OCI-LY3 (cell line): ENCODE measurements at regions not wholly inside any gene's neighbourhood (a gene's known extent, or its start where the extent isn't known, plus 50 kb on each side); places are given as distances from the start of the nearest gene placed in this dataset.

Source experiments
- EZH2phosphoT487 ChIP-seq: fragments of 200-600 bp; shearing (Covaris generic); IDR thresholded peaks from 2 replicates; pipeline ENCODE4 v1.6.1; 2018; ENCODE audit warnings: antibody characterized with exemption, mixed run types, low read depth
- TF ChIP-seq, protein P1 (sequence below): fragments of 200-600, 300-600 bp; sonication (generic); IDR thresholded peaks from 2 replicates; pipeline ENCODE4 v1.5.1; 2014; ENCODE audit warnings: antibody characterized with exemption, low read length, low read depth

GRCh38 chr3:187969581-187969950 lies 184.4 kb upstream of the LPP start:
- TF ChIP-seq, protein P1, sequence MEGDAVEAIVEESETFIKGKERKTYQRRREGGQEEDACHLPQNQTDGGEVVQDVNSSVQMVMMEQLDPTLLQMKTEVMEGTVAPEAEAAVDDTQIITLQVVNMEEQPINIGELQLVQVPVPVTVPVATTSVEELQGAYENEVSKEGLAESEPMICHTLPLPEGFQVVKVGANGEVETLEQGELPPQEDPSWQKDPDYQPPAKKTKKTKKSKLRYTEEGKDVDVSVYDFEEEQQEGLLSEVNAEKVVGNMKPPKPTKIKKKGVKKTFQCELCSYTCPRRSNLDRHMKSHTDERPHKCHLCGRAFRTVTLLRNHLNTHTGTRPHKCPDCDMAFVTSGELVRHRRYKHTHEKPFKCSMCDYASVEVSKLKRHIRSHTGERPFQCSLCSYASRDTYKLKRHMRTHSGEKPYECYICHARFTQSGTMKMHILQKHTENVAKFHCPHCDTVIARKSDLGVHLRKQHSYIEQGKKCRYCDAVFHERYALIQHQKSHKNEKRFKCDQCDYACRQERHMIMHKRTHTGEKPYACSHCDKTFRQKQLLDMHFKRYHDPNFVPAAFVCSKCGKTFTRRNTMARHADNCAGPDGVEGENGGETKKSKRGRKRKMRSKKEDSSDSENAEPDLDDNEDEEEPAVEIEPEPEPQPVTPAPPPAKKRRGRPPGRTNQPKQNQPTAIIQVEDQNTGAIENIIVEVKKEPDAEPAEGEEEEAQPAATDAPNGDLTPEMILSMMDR = no peak
- TF ChIP-seq EZH2phosphoT487 = 0 out of 2 replicates have a peak, but pooled peaks have one; percentile 51
